Left renal pelvis (tissue), 4 donors: ENCODE measurements at regions not wholly inside any gene's neighbourhood (a gene's known extent, or its start where the extent isn't known, plus 50 kb on each side); places are given as distances from the start of the nearest gene placed in this dataset.

Experiments
- DNase-seq, 4 donors: peaks; one replicate each; pipeline ENCODE4 v3.0.0-alpha.2; 2013; ENCODE audit warnings: low read depth in 4 of 4, low spot score in 3 of 4

DNA sequence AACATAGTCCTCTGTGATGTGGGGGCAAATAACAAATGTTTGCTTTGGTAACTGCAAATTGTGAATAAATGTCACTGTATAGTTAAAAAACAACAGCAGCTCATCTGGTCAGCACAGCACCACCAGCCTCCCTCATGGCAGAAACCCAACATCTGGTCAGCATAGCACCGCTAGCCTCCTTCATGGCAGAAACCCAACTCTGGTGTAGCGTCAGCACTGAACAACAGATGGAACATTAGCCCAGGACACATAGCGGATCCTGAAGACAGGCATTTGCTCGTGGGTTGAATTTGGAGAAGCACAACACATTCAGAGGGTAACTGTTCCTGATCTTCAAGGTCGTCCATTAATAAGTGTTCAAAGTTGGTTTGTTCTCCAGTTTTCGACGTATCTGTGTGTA, 265.9 kb downstream of the DLL1 start:
- no peak for DNase-seq

DNA sequence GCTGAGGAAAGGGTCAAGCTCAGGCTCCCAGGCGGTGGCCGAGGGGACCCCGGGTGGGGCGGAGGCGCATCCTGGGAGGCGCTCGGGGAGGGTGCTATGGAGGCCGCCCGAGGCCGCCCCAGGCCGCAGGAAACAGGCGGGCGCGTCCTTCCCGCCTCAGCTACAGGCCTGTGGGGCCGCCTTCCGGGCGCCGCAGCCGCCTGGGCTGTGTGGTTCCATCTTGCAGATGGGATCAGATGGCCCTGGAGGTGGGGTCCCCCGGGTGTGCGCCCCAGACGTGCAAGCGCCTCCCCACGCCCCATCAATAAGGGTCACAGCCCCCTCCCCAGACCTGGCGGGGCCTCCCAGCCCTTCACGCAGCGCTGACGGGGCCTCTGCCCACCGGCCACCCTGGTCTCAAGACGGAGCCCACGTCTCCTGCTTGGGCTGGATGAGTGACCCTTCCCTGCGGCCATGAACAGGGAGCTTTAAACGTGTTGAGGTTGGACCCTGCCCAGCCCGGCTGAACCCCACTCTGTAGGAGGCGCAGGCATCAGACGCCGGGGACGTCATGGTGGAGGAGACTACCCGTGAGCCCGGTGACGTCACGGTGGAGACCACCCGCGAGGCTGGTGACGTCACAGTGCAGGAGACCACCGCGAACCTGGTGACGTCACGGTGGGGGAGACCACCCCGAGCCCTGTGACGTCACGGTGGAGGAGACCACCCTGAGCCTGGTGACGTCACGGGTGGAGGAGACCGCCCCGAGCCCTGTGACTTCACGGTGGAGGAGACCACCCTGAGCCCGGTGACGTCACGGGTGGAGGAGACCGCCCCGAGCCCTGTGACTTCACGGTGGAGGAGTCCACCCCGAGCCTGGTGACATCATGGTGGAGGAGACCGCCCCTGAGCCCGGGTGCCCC, 267.0 kb downstream of the DLL1 start:
- DNase-seq = no peak

DNA sequence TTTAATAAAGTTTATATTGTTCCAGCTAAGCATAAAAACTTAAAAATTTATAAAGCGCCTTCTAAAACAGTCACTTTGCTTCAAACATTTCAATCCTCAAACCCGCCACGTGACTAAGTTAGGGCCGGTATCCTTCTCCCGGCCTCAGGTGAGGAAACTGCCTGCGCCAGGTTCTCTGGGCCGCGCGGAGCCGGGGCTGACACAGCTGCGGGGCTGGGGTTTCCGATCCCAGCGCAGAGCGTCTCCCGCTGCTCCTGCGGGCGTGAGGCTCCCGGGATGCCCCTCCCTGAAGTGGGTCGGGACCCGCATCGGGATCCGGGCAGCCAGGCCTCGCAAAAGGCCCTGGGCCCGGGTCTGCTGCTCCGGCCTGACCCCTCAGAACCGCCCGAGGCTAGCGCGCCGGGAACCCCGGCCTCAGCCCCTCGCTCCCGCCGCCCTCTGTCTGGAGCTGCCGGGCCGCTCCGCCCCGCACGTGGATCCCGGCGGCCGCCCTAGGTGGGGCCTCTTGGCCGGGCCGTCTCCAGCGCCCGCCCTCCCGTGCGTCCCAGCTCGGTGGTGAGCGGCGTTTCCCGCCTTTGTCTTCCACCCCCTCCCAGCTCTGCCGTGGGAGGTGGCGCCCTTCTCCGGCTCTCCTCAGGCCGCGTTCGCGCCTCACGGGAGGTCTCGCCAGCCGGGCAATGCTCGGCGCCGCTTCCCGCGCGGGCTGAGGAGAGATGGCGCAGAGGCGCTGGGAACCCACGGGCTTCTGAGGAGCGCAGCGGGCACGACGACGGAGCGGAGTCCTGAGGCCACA, 267.9 kb downstream of the DLL1 start:
- DNase-seq = no peak

DNA sequence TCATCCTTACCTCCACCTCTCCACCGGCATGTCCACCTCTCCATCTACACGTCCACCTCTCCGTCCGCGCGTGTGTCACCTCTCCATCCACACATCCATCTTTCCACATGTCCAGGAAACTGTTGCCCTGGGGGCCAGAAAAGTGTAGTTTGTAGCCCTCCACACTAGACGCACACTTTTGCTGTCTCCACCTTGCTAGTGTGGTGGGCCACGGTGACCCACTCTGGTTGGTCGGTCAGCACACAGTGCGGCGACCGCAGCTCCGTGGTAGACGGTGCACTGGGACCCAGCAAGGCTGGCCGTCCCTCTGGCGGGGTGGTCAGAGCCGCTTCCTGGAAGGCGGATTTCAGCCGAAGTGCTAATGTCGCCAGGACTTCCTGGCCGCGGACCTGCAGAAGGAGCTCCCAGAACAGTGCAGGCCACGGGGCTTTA, 268.6 kb downstream of the DLL1 start:
- no peak for DNase-seq

DNA sequence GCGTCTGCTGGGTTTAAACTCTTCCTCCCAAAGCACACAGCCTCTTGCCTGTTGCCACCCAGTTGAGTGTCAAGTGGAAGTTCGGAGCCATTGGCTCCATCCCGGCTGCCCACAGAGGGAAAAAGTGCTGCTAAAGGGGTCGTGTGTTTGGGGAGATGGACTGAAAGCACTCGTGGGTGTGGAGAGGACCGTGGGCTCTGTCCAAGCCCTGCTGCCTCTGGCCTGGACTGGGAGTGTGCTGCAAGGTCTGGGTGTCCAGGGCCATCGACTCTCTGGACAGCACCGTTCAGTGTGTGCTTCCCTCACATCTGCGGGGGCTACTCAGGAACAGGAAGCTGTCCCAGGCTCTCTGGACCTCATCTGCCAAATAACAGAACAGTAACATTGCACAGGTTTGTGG, 269.3 kb downstream of the DLL1 start:
- DNase-seq = no peak

DNA sequence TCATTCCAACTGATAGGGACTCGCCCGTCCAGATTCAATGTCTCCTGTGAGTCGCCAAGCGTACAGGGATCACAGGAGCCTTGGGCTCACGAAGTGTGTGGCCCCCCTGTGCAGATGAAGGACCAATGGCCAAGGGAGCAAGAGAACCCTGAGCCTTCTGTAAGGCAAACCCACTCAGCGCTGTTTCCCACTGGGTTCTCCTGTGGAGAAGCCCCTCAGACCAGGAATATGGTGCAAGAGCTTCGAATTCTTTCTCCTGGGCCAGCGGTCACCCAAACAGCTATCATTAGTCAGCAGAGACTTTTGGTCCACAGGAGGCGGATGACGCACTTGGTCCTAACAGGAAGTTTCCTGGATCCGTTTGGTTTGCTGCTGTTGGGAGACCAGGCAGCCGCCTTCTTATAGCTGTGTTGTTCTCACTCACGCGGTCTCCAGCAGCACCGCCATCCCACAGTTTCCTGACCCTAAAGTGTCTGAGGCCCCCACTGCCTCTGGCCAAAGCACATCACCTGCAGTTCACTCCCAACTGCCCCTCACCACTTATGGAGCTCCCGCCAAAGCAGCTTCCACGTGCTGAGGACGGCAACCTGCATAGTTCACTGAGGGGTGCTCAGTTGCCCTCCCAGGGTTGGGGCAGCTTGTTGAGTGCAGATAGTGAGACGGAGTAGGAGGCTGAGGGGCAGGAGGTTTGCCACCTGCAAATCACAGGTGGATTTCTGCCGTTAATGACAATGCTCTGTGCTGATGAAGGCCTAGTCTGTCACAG, 268.6 kb downstream of the ERMARD start:
- no peak for DNase-seq

DNA sequence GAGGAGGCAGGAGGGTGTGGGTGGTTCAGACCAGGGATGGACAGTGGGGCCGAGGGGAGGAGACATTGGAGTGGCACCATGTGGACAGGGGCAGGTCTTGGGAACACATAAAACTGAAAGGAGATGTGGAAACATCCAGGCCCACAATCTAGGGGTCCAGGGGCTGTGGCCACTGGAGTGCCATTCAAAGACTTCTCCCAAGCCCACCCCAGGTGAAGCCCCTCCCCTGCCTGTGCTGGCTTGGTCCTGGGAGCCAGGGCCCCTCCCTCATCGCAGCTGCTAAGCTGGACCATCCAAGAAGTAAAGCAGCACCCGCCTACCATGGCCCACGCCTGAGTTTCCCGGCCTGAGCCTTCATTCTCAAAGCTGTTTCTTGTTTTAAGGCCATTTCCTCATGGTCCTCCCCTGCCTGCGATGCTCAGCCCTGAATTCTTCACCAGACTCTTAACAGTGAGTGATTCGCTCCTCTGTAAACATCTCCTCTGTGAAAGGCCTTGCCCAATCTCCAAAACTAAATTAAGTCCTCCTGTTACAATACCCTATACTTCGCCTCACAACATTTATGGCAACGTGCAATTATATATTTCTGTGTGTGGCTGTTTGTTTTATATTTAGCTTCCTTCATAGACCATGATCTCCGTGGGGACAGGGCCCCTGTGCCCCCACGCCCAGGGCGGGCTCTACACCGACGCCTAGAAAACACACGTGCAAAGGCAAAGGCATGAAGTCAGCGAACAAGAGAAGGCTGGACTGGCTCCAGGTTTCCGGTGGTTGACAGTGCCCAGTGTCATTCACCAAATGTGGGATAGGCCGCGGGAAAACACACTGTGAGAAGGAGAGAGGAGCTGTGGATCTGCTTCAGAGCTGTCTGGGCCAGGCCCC, 267.8 kb downstream of the ERMARD start:
- DNase-seq = no peak

DNA sequence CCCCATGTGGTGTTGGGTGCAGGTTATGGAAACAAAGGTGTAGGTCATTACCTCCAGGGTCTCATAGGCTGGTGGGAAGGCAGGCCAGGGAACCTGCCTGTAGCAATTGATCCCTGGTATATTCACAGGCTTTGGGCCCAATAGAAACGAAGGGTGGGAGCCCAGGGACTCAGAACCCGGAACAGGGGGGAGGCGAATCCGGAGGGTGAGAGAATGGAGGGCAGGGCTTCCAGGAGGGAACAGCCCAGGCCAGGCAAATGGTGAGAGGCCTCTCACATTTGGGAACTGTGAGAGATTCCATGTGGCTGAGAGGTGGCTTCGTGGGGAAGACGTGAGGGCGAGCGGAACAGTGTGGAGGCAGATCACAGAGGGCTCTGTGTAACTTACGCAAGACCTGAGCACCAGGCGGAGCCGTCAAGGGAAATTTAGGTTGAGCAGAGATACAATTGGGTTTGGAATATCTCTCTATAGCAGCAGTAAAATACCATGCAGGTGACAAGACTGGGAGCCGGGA, 267.1 kb downstream of the ERMARD start:
- no peak for DNase-seq

DNA sequence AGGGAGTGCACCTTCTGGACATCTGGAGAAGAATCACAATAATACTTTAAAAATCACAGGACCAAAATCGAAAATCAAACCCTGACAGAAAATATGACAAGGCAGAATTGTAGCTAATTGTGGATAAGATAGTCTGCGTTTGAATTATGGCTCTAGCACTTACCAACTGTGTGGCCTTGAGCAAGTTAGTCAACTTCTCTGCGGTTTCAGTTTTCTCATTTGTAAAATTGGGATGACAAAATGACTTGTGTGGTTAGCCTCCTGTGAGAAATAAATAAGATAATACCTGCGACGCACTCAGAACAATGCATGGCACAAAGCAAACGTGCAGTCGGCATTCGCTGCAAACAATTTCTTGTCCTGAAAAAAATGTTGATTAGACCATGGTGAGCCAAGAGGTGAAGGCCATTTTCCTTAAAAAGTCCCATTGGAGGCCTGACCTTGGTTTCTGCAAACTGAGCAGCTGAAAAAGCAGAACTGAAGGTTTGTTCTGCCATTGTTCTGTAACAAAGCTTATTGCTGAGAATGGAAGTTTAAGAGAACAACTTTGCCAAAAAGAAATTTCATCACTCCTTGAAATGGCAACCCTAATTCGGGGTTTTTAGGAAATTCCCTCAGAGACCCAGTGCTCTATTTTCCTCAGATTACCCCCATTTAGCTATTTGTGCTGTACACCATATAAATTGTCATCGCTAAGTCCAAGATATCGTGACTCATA, 266.3 kb downstream of the ERMARD start:
- DNase-seq = no peak

DNA sequence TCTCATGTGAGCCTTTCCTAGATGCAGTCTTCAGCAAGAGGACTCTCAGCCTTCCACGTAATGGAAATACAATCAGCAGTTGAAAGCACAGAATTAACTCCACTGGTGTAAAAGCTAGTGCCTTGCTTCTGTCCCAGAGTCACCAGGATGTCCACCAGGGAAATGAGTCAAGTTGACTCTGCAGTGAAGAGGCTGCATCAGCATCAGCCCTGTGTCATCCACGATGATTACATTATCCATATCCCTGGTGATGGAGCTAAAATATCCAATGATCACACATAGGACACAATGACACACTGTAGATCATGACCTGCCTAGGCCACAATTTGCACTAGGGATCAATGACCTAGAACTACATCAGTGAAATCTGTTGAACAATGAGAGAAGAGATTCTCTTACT, 262.4 kb downstream of the ERMARD start:
- no peak for DNase-seq

DNA sequence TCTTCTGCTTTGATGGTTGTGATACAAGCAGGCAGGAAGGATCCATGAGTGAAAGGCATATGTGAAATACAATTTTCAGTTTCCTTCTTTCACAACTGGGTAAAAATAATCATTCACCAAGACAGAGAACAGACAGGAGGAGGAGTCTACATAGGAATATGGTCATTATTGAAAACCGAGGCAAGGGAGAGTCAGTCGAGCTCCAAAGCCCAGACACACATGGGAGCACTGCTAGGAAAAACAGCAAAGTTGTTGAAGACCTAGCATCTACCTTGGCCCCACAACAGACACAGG, 260.6 kb downstream of the ERMARD start:
- no peak for DNase-seq

DNA sequence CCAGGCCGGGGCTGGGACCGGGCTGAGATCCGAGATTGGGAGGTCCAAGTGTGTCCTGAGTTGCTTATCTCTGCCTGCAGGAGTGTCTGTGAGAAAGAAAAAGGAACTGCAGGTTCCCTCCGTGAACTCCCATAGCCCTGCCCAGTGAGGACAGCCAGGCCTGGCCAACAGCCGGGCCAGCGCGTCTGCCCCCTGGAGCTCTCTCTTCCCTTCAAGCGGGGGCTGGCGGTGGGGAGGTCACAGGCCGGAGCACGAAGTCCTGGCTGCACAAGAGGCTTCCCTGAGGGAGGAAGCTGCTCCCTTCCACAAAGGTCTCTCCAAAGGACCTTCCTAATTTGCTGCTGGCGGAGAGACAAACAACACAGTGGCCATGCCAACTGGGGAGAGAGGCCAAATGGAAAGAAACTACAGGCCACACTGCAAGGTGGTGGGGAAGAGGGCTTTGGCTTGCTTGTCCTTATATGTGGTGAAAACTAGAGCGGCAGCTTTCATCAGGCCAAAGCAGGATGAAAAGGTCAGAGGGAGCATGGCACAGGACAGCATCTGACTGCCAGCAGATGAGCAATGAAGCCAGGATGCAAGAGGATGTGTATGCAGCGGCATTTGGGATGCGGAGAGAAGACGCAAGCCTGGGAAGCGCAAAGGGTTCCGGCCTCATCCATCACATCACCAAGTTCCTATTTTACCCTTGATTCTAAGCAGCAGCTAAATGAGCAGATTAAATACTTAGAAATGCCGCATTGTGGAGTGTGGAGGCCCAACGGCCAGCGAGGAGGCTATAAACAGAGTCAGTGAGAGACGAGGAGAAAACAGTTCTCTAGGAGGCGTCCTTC, 260.0 kb downstream of the ERMARD start:
- no peak for DNase-seq

DNA sequence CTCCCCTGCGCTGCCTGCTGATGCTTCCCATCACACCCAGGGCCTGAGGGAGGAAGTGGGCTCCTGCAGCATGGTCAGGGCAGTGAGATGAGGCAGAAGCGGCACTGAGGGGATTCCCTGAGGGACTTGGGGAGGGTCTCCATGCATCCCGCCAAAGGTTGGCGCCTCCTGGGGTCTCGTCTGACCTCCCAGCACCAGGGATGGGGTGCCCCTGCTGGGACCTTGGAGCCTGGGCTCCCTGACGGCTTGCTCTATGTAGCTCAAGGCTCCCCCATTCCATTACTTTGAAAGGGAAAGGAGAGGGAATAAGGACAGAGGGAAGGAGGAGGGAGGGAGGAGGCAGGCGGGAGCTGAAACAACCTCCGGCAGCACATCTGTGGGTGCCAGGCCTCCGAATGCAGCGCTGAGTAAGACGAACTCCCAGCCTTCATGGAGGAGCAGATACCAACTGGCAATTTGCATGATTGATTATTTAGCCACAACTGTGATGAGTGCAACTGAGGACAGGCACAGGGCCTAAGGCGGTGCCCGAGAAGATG, 259.3 kb downstream of the ERMARD start:
- no peak for DNase-seq

DNA sequence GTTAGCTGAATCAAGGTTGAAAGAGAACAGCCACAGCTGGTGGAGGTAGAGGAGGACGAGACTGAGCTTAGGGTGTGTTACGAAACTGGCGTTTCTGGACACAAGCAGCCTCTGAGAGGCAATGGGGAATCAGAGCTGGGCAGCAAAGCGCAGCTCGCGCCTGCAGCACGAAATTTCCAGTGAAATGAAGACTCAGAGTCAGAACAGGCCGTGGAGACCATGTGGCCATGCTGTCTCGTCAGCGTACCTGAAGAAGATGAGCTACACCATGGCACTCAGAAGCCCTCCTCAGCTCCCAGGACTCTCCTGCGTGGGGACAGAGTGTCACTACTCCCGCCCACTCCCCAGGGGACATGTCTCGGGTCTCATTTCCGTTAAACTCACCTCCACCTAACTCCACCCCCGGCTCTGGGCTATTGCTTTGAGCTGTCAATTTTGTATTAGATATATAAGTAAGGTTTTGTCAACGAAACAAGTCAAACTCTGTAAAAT, 256.9 kb downstream of the ERMARD start:
- no peak for DNase-seq

DNA sequence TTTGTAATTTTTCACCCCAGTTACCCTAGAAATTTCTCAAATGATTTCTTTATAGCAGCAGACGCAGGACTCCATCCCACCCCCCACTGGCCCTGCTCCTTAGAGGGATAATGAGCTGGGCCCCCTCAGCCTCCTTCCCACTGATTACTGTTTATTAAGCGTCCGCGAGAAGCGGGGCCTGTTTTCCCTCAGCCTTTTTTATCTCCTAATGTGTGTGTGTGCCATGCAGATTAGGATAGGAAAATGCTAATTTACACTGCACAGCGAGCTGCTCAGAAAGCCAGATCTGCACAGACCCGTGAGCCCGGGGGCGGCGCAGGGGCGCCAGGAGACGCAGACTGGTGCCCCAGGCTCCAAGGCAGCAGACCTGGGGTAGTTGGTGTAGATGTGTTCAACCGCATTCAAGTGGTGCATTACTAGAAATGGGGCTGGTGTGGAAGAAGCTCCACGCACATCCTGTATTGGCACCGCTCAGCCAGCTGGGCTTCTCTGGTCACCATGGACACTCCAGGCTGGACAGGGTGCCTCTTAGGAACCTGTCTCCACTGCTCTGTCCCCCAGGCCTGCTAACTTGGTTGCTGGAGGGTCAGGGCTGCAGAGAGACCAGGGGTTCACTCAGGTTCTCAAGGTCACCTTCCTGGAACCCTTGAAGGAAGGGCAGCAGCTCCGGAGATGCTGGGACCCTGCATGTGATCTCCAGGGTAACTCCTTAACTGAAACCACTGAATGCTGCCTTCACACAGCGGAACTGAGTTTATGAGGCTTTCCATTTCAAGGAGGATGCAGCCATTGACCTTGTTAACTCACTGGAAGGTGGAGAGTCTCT, 256.3 kb downstream of the ERMARD start:
- peak in 1 of 4 donors; percentile 29 for DNase-seq

DNA sequence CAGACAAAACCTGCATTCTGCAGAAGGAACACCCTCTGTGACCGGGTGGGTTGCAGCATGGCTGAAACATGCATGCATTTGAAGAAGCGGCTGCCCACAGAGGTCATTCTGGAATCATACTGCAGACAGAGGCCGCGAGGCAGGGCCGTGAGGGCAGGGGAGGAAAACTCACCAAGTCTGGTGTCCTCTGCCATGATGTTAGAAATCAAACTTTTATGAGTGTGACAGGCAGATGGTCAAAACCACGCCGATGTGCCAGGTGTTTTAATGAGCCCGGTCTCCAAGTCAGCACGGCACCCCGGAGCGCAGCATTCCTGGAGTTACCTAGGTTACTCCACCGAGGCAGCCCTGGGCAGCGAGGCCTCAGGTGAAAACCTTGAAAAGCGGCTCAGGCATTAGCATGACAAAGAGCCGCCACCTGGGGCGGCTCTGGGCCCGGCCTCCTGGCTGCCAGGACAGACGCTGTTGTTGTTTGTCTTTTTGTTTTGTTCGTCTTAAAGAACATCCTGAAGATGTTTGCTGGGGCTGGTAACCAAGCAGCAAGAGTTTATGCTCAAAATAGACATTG, 255.6 kb downstream of the ERMARD start:
- DNase-seq = no peak
